ENCODE measurements at regions not wholly inside any gene's neighbourhood (a gene's known extent, or its start where the extent isn't known, plus 50 kb on each side); places are given as distances from the start of the nearest gene placed in this dataset.

DNA sequence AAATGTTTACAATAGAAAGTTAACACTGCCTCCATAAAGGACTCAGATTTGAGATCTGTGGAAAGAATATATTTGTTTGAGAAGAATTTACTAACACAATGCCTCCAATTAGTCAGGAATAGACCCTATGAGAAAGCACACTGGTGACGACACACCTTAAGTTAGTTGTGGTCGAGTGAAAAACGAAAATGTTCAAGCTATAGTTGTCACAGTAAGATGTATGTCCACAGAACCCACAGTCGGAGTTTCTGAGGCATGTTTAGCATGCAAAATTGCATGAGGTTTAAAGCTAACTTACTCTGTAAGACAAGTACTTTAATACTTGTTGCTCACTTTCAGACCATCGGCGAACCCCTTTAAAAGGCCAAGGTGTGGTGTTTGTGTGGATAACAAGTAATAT is 69.9 kb upstream of the SIPA1L2 start:
- Histone ChIP-seq H3K4me3 (ENCODE audit: control insufficient read depth in 1 of 2, extremely low read depth in 1 of 2, low read length in 1 of 2) (no peak overlapping the region), H3K36me3 (ENCODE audit: control insufficient read depth in 2 of 2, extremely low read depth in 1 of 2, insufficient read depth in 1 of 2, low read length in 1 of 2) (no peaks in the 10 kb centered on the region), H3K4me1 (ENCODE audit: control insufficient read depth in 1 of 2, extremely low read depth in 1 of 2, insufficient read depth in 2 of 2, low read length in 2 of 2) (no peaks in the 10 kb centered on the region), H3K27ac (ENCODE audit: low read length) (no peak overlapping the region), H3K9me3 (no peaks in the 10 kb centered on the region), H3K27me3 (replicated peaks in 1 of 2; ENCODE audit: control insufficient read depth in 2 of 2, extremely low read depth in 1 of 2, insufficient read depth in 2 of 2, low read length in 1 of 2) (peaks cover 0 to 11% of the 10 kb centered on the region in 2 experiments)
- no peaks in the 10 kb centered on the region for H3K36me3 Mint-ChIP-seq
- ChIA-PET CTCF (no interaction called here), POLR2A (no interaction called here)
- no peak overlapping the region for H3K27ac Mint-ChIP-seq
- DNase-seq (no peak), ATAC-seq (replicated peaks in 1 of 4) (no peak)
- peaks cover 0 to 4% (median 0%) of the 10 kb centered on the region in 3 donors for H3K9me3 Mint-ChIP-seq
- H3K4me1 Mint-ChIP-seq, result no peaks in the 10 kb centered on the region
- peaks cover 4 to 9% of the 10 kb centered on the region in 2 donors for H3K27me3 Mint-ChIP-seq
- WGBS (ENCODE audit: insufficient coverage), result no CpG with 5 or more reads among the region's 6 CpGs
- no peak overlapping the region for H3K4me3 Mint-ChIP-seq

DNA sequence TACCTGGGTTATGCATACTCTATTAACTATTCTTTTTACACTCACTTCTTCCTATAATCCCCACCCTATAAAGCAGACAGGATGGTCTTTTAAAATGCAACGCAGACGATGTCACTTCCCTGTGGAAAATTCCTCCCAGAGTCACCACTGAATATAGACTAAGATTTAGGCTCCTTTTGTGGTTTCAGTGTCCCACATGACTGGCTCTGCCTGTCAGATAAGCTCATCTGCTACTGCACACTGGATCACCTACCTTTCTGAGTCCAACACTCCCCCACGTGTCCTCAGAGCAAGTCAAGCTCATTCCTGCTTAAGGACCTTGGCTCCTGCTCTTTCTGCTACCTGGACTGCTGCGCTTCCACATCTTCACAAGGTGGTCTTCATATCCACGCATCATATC is 73.0 kb upstream of the SIPA1L2 start:
- no peaks in the 10 kb centered on the region for H3K4me1 ChIP-seq (ENCODE audit: control insufficient read depth in 1 of 2, extremely low read depth in 1 of 2, insufficient read depth in 2 of 2, low read length in 2 of 2)
- no peak overlapping the region for H3K27ac ChIP-seq (ENCODE audit: low read length)
- Mint-ChIP-seq H3K4me1 (no peaks in the 10 kb centered on the region), H3K36me3 (no peaks in the 10 kb centered on the region), H3K27me3 (peaks cover 7 to 9% of the 10 kb centered on the region in 2 donors), H3K9me3 (peaks cover 0 to 4% (median 0%) of the 10 kb centered on the region in 3 donors), H3K4me3 (no peak overlapping the region), H3K27ac (no peak overlapping the region)
- ChIA-PET POLR2A (no interaction called here), CTCF (no interaction called here)
- H3K36me3 ChIP-seq (ENCODE audit: control insufficient read depth in 2 of 2, extremely low read depth in 1 of 2, insufficient read depth in 1 of 2, low read length in 1 of 2), result no peaks in the 10 kb centered on the region
- 81% methylated on average over 5 of the region's 5 CpGs for WGBS (ENCODE audit: insufficient coverage)
- peaks cover 0 to 5% of the 10 kb centered on the region in 2 experiments for H3K27me3 ChIP-seq (replicated peaks in 1 of 2; ENCODE audit: control insufficient read depth in 2 of 2, extremely low read depth in 1 of 2, insufficient read depth in 2 of 2, low read length in 1 of 2)
- no peaks in the 10 kb centered on the region for H3K9me3 ChIP-seq
- DNase-seq (no peak), ATAC-seq (replicated peaks in 1 of 4) (no peak)
- H3K4me3 ChIP-seq (ENCODE audit: control insufficient read depth in 1 of 2, extremely low read depth in 1 of 2, low read length in 1 of 2), result no peak overlapping the region

DNA sequence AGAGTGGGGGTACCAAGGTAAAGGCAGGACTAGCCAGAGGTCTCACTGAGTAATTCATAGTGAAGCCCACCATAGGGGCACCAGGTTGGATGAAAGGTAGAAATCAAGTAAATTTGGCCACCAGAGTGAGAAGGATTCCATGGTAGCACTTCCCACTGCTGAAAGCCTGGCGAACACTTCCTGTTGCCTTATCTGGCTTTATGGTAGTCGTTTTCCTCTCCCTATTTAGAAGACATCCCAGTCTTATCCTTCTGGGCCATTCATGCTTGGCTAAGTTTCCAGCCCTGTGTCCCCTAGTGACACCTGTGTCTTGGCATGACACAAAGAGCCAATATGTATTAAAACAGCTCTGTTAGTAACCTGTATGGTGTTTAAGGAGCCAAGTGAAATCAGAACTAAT is 74.3 kb upstream of the SIPA1L2 start:
- Mint-ChIP-seq H3K36me3 (no peaks in the 10 kb centered on the region), H3K27me3 (peaks cover 7 to 9% of the 10 kb centered on the region in 2 donors), H3K4me1 (no peaks in the 10 kb centered on the region), H3K9me3 (peaks cover 0 to 4% (median 0%) of the 10 kb centered on the region in 3 donors), H3K4me3 (no peak overlapping the region), H3K27ac (no peak overlapping the region)
- no peaks in the 10 kb centered on the region for H3K36me3 ChIP-seq (ENCODE audit: control insufficient read depth in 2 of 2, extremely low read depth in 1 of 2, insufficient read depth in 1 of 2, low read length in 1 of 2)
- H3K4me1 ChIP-seq (ENCODE audit: control insufficient read depth in 1 of 2, extremely low read depth in 1 of 2, insufficient read depth in 2 of 2, low read length in 2 of 2), result no peaks in the 10 kb centered on the region
- ATAC-seq (replicated peaks in 1 of 4) (no peak), DNase-seq (no peak)
- no peaks in the 10 kb centered on the region for H3K9me3 ChIP-seq
- no peak overlapping the region for H3K4me3 ChIP-seq (ENCODE audit: control insufficient read depth in 1 of 2, extremely low read depth in 1 of 2, low read length in 1 of 2)
- H3K27ac ChIP-seq (ENCODE audit: low read length), result no peak overlapping the region
- H3K27me3 ChIP-seq (replicated peaks in 1 of 2; ENCODE audit: control insufficient read depth in 2 of 2, extremely low read depth in 1 of 2, insufficient read depth in 2 of 2, low read length in 1 of 2), result peaks cover 0 to 3% of the 10 kb centered on the region in 2 experiments
- ChIA-PET POLR2A (no interaction called here), CTCF (no interaction called here)
- WGBS (ENCODE audit: insufficient coverage), result no CpG with 5 or more reads among the region's 2 CpGs

DNA sequence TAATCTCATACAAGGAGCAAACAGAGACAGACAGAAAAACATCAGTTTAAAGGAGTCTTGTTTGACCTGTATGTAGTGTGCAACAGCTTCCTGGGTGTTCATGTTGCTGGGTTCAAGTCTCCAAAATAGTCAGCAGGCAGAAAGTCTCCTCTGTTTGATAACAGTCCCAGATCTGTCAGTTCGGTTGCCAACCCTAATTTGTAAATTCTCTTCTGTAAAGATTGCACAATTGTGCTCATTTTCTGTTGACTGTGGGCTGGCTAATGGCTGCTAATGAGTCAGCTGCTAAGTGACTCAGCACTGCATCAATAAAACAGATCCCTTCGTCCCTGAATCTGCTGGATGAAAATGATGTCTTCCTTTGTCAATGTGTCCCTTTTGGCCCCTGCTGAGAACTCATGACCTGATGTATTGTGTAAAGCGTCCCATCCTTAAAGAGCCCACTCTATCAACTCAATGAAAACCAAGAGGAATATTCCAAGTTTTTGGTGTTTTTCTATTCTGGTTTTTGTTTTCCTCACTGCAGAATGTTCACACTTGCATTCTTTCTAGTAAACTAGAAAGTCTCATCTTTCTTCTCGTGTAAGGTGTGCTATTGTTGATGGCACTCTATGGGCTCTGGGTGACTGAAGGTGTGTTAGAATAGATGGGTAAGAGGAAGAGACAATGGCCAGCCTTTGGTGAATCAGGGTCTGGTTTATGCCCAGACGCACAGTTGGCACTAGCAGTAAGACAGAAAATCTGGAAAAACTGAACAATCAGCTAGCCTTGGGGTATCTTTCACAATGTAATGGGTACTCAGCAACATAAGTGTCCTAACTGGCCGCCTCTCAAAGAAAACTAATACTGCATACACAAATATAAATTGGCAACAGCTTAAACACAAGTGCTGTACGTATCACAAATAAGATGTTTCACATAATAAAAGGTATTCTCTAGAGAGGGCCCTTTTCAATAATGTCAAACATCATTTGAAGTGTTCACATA is 75.1 kb upstream of the SIPA1L2 start:
- H3K27ac Mint-ChIP-seq, result no peak overlapping the region
- Histone ChIP-seq H3K36me3 (ENCODE audit: control insufficient read depth in 2 of 2, extremely low read depth in 1 of 2, insufficient read depth in 1 of 2, low read length in 1 of 2) (no peaks in the 10 kb centered on the region), H3K4me3 (ENCODE audit: control insufficient read depth in 1 of 2, extremely low read depth in 1 of 2, low read length in 1 of 2) (no peak overlapping the region), H3K9me3 (no peaks in the 10 kb centered on the region), H3K4me1 (ENCODE audit: control insufficient read depth in 1 of 2, extremely low read depth in 1 of 2, insufficient read depth in 2 of 2, low read length in 2 of 2) (no peaks in the 10 kb centered on the region), H3K27ac (ENCODE audit: low read length) (no peak overlapping the region), H3K27me3 (replicated peaks in 1 of 2; ENCODE audit: control insufficient read depth in 2 of 2, extremely low read depth in 1 of 2, insufficient read depth in 2 of 2, low read length in 1 of 2) (peaks cover 0 to 3% of the 10 kb centered on the region in 2 experiments)
- H3K4me3 Mint-ChIP-seq, result no peak overlapping the region
- no peak for ATAC-seq (replicated peaks in 1 of 4)
- no peaks in the 10 kb centered on the region for H3K4me1 Mint-ChIP-seq
- H3K9me3 Mint-ChIP-seq, result peaks cover 0 to 4% (median 0%) of the 10 kb centered on the region in 3 donors
- ChIA-PET CTCF (no interaction called here), POLR2A (no interaction called here)
- H3K36me3 Mint-ChIP-seq, result no peaks in the 10 kb centered on the region
- no peak for DNase-seq
- peaks cover 7 to 8% of the 10 kb centered on the region in 2 donors for H3K27me3 Mint-ChIP-seq
- 92% methylated on average over 2 of the region's 7 CpGs for WGBS (ENCODE audit: insufficient coverage)

DNA sequence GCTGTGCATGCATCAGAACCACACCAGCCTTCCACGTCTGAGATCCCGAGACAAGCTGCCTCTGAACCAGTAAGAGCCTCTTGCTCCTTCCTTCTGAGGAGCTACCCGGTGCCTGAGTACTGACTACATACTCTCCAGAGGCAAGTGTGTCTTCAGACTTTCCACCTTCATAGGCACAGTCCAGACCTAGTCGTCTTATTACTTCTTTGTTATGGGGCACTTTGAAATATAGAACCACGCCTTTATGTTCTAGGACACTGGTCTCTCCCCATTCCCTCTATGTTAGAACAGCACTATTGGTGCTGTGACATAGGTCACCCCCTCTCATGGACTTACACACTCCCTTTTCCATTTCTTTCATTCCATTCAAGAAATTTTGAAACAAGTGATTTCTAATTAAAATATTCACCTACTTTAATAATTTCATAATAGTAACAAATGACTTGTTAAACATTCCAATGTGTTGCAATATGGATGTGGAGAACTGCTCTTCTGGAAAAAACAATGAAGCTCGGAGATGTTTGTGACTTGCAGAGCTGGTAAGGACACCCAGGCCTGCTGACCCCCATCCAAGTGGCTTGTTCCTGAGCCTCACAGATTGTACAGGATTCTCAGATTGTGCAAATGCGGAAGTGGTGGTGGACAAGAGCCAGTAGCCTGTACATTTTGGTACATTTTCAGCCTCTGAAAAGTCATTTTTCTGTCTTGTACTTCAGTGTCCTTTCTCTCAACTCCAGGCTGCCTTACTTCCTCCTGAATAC is 76.1 kb upstream of the SIPA1L2 start:
- ChIA-PET CTCF (no interaction called here), POLR2A (no interaction called here)
- peaks cover 0 to 4% (median 0%) of the 10 kb centered on the region in 3 donors for H3K9me3 Mint-ChIP-seq
- Histone ChIP-seq H3K27me3 (replicated peaks in 1 of 2; ENCODE audit: control insufficient read depth in 2 of 2, extremely low read depth in 1 of 2, insufficient read depth in 2 of 2, low read length in 1 of 2) (peaks cover 0 to 3% of the 10 kb centered on the region in 2 experiments), H3K4me3 (ENCODE audit: control insufficient read depth in 1 of 2, extremely low read depth in 1 of 2, low read length in 1 of 2) (no peak overlapping the region), H3K9me3 (no peaks in the 10 kb centered on the region), H3K36me3 (ENCODE audit: control insufficient read depth in 2 of 2, extremely low read depth in 1 of 2, insufficient read depth in 1 of 2, low read length in 1 of 2) (no peaks in the 10 kb centered on the region), H3K27ac (ENCODE audit: low read length) (no peak overlapping the region), H3K4me1 (ENCODE audit: control insufficient read depth in 1 of 2, extremely low read depth in 1 of 2, insufficient read depth in 2 of 2, low read length in 2 of 2) (no peaks in the 10 kb centered on the region)
- H3K27ac Mint-ChIP-seq, result no peak overlapping the region
- H3K4me3 Mint-ChIP-seq, result no peak overlapping the region
- ATAC-seq (replicated peaks in 1 of 4) (no peak), DNase-seq (no peak)
- H3K36me3 Mint-ChIP-seq, result no peaks in the 10 kb centered on the region
- peaks cover 7 to 8% of the 10 kb centered on the region in 2 donors for H3K27me3 Mint-ChIP-seq
- 86% methylated on average over 6 of the region's 7 CpGs for WGBS (ENCODE audit: insufficient coverage)
- no peaks in the 10 kb centered on the region for H3K4me1 Mint-ChIP-seq

DNA sequence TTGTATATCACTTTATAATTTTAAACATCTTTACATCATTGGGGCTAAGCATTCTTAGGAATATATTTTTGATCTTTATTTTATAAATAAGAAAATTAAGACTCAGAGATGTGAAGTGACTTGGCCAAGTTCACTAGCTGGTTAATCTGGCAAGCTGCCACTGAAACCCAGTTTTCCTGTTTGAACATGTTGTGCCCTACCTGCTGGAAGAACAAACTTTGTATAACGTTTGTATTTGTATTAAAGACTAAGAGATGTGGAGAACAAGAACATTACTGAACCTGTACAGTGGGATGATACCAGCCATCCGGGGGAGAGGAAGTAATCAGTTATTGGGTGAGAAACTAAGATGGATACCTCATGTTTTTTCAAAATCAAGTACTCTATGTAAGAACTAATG is 77.2 kb upstream of the SIPA1L2 start:
- Histone ChIP-seq H3K9me3 (no peaks in the 10 kb centered on the region), H3K4me3 (ENCODE audit: control insufficient read depth in 1 of 2, extremely low read depth in 1 of 2, low read length in 1 of 2) (no peak overlapping the region), H3K27me3 (replicated peaks in 1 of 2; ENCODE audit: control insufficient read depth in 2 of 2, extremely low read depth in 1 of 2, insufficient read depth in 2 of 2, low read length in 1 of 2) (no peaks in the 10 kb centered on the region), H3K4me1 (ENCODE audit: control insufficient read depth in 1 of 2, extremely low read depth in 1 of 2, insufficient read depth in 2 of 2, low read length in 2 of 2) (no peaks in the 10 kb centered on the region), H3K36me3 (ENCODE audit: control insufficient read depth in 2 of 2, extremely low read depth in 1 of 2, insufficient read depth in 1 of 2, low read length in 1 of 2) (no peaks in the 10 kb centered on the region), H3K27ac (ENCODE audit: low read length) (no peak overlapping the region)
- H3K4me3 Mint-ChIP-seq, result no peak overlapping the region
- no peaks in the 10 kb centered on the region for H3K9me3 Mint-ChIP-seq
- peaks cover 3 to 10% of the 10 kb centered on the region in 2 donors for H3K27me3 Mint-ChIP-seq
- H3K27ac Mint-ChIP-seq, result no peak overlapping the region
- H3K36me3 Mint-ChIP-seq, result no peaks in the 10 kb centered on the region
- DNase-seq (no peak), ATAC-seq (replicated peaks in 1 of 4) (no peak)
- ChIA-PET POLR2A (no interaction called here), CTCF (no interaction called here)
- no CpG with 5 or more reads among the region's 2 CpGs for WGBS (ENCODE audit: insufficient coverage)
- H3K4me1 Mint-ChIP-seq, result no peaks in the 10 kb centered on the region

All from T-cell (primary cell).